ENCODE measurements at regions not wholly inside any gene's neighbourhood (a gene's known extent, or its start where the extent isn't known, plus 50 kb on each side); places are given as distances from the start of the nearest gene placed in this dataset.
"Not testable (repeated sequence)": the region's sequence is repeated elsewhere in the genome, so short reads cannot be mapped to it uniquely, and the experiment has no call there.

- Histone ChIP-seq H3K4me3 (no peak overlapping the region), H3K36me3 (no peaks in the 10 kb centered on the region), H3K4me1 (no peaks in the 10 kb centered on the region), H3K27me3 (no peaks in the 10 kb centered on the region), H3K9me3 (no peaks in the 10 kb centered on the region), H3K27ac (no peak overlapping the region)
- no peak for DNase-seq
- intact Hi-C loops (cut with DNase I): no loop called here
- no peak for TF ChIP-seq CTCF (IDR thresholded peaks at IDR 0.05)
- TF ChIP-seq POLR2A (IDR thresholded peaks at IDR 0.05): no peak
- no peak for TF ChIP-seq POLR2AphosphoS5 (IDR thresholded peaks at IDR 0.05)
- TF ChIP-seq EP300 (IDR thresholded peaks at IDR 0.05): no peak
Observed at GRCh38 chr1:238396140-238396539, 505.4 kb upstream of the ZP4 start.

DNA sequence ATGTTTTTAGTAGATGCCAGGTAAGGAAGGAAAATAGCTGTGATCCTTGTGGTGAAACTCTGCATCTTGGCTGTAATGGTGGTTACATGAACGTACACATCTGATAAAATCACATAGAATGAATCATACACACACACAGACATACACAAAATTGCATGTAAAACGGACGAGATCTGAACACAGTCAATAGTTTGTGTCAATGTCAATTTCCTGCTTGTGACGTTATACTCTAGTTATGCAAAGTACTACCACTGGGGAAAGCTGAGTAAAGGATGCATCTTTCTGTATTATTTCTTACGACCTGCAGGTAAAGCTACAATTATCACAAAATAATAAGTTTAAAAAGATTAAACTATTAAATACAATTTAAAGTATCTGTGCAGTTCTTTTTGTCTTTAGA is 493.7 kb upstream of the ZP4 start:
- H3K4me3 ChIP-seq: no peak overlapping the region
- no peaks in the 10 kb centered on the region for H3K27me3 ChIP-seq
- no peaks in the 10 kb centered on the region for H3K4me1 ChIP-seq
- no peak for DNase-seq
- intact Hi-C loops (cut with DNase I): no loop called here
- H3K36me3 ChIP-seq: no peaks in the 10 kb centered on the region
- 61 to 79% methylated on average over 5 of the region's 5 CpGs for WGBS, 2 donors
- H3K9me3 ChIP-seq: no peaks in the 10 kb centered on the region
- no peak overlapping the region for H3K27ac ChIP-seq
- TF ChIP-seq POLR2A (IDR thresholded peaks at IDR 0.05): no peak
- TF ChIP-seq POLR2AphosphoS5 (IDR thresholded peaks at IDR 0.05): no peak
- no peak for TF ChIP-seq EP300 (IDR thresholded peaks at IDR 0.05)
- no peak for TF ChIP-seq CTCF (IDR thresholded peaks at IDR 0.05)

DNA sequence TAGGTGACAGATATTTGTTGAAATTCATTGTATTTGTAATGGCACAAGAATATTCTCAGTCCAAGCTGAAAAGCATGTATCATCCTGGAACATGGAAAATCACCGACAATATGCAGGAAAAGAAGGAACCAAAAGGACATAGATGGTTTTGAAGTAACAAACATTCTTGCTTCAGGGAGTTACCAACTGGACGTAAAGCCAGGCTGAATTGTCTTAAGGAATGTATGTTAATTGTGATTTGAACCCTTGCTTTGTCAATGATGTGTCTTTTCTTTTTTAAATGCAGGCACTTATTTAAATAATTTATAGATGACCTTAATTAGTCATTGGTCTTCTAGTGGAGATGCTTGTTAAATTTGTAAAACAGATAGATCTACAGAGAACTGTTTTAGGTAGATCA is 489.4 kb upstream of the ZP4 start:
- Histone ChIP-seq H3K27ac (no peak overlapping the region), H3K4me1 (no peaks in the 10 kb centered on the region), H3K27me3 (no peaks in the 10 kb centered on the region), H3K4me3 (no peak overlapping the region), H3K36me3 (no peaks in the 10 kb centered on the region), H3K9me3 (no peaks in the 10 kb centered on the region)
- intact Hi-C loops (cut with DNase I): no loop called here
- TF ChIP-seq CTCF (IDR thresholded peaks at IDR 0.05): no peak
- no peak for TF ChIP-seq POLR2AphosphoS5 (IDR thresholded peaks at IDR 0.05)
- no peak for TF ChIP-seq EP300 (IDR thresholded peaks at IDR 0.05)
- TF ChIP-seq POLR2A (IDR thresholded peaks at IDR 0.05): no peak
- 79 to 89% methylated on average over 2 of the region's 2 CpGs for WGBS, 2 donors
- no peak for DNase-seq

GRCh38 chr1:238379446-238379845 is 488.7 kb upstream of the ZP4 start:
- H3K4me1 ChIP-seq; intact Hi-C loops (cut with DNase I); H3K36me3 ChIP-seq; H3K9me3 ChIP-seq; H3K27me3 ChIP-seq; DNase-seq; H3K27ac ChIP-seq; H3K4me3 ChIP-seq: not testable (repeated sequence)
- 88 to 91% methylated on average over 8 to 9 of the region's 9 CpGs for WGBS, 2 donors

- DNase-seq: no peak
- intact Hi-C loops (cut with DNase I): no loop called here
- no peak overlapping the region for H3K27ac ChIP-seq
- H3K36me3 ChIP-seq: no peaks in the 10 kb centered on the region
- H3K27me3 ChIP-seq: no peaks in the 10 kb centered on the region
- TF ChIP-seq EP300 (IDR thresholded peaks at IDR 0.05) (no peak), CTCF (IDR thresholded peaks at IDR 0.05) (no peak), POLR2AphosphoS5 (IDR thresholded peaks at IDR 0.05) (no peak), POLR2A (IDR thresholded peaks at IDR 0.05) (no peak)
- no peaks in the 10 kb centered on the region for H3K4me1 ChIP-seq
- 58 to 67% methylated on average over 7 of the region's 7 CpGs for whole genome bisulfite sequencing, 2 donors
- no peaks in the 10 kb centered on the region for H3K9me3 ChIP-seq
- no peak overlapping the region for H3K4me3 ChIP-seq
Observed at GRCh38 chr1:238377280-238377919, 486.7 kb upstream of the ZP4 start.

Data from sigmoid colon (tissue), 6 donors.